ENCODE measurements at regions not wholly inside any gene's neighbourhood (a gene's known extent, or its start where the extent isn't known, plus 50 kb on each side); places are given as distances from the start of the nearest gene placed in this dataset.

GRCh38 chr20:60967431-60968316 lies 284.4 kb upstream of the CDH4 start:
- DNase-seq = no peak

GRCh38 chr20:60968853-60969720 lies 283.0 kb upstream of the CDH4 start:
- no peak for DNase-seq

- no peak for DNase-seq
Observed at GRCh38 chr20:60970601-60971000, 281.5 kb upstream of the CDH4 start.

- no peak for DNase-seq
Observed at GRCh38 chr20:60974022-60974421, 278.0 kb upstream of the CDH4 start.

GRCh38 chr20:60974441-60974945 lies 277.6 kb upstream of the CDH4 start:
- no peak for DNase-seq

- no peak for DNase-seq
Observed at GRCh38 chr20:60976139-60976538, 275.9 kb upstream of the CDH4 start.

GRCh38 chr20:60976913-60977312 lies 275.1 kb upstream of the CDH4 start:
- no peak for DNase-seq

GRCh38 chr20:60977901-60978300 lies 274.2 kb upstream of the CDH4 start:
- DNase-seq = no peak

GRCh38 chr20:60984666-60985065 lies 267.4 kb upstream of the CDH4 start:
- DNase-seq = no peak

GRCh38 chr20:60986506-60987156 lies 265.4 kb upstream of the CDH4 start:
- DNase-seq = no peak

- no peak for DNase-seq
Observed at GRCh38 chr20:60990061-60990460, 262.0 kb upstream of the CDH4 start.

- DNase-seq = no peak
Observed at GRCh38 chr20:60990643-60991042, 261.4 kb upstream of the CDH4 start.

- no peak for DNase-seq
Observed at GRCh38 chr20:60993433-60994044, 258.5 kb upstream of the CDH4 start.

GRCh38 chr20:60999250-60999649 lies 252.8 kb upstream of the CDH4 start:
- no peak for DNase-seq

- no peak for DNase-seq
Observed at GRCh38 chr20:61002090-61002489, 250.0 kb upstream of the CDH4 start.

- no peak for DNase-seq
Observed at GRCh38 chr20:61014491-61014890, 237.6 kb upstream of the CDH4 start.

- no peak for DNase-seq
Observed at GRCh38 chr20:61015602-61016001, 236.5 kb upstream of the CDH4 start.

- DNase-seq = no peak
Observed at GRCh38 chr20:61019322-61019721, 232.7 kb upstream of the CDH4 start.

GRCh38 chr20:61023612-61024011 lies 228.4 kb upstream of the CDH4 start:
- no peak for DNase-seq

- DNase-seq = no peak
Observed at GRCh38 chr20:61024390-61024789, 227.7 kb upstream of the CDH4 start.

GRCh38 chr20:61025536-61025935 lies 226.5 kb upstream of the CDH4 start:
- DNase-seq = no peak

- no peak for DNase-seq
Observed at GRCh38 chr20:61026173-61026572, 225.9 kb upstream of the CDH4 start.

- DNase-seq = no peak
Observed at GRCh38 chr20:61026731-61027130, 225.3 kb upstream of the CDH4 start.

All from inflammatory macrophage (primary cell).